Body of pancreas (tissue), 4 donors: ENCODE measurements at regions not wholly inside any gene's neighbourhood (a gene's known extent, or its start where the extent isn't known, plus 50 kb on each side); places are given as distances from the start of the nearest gene placed in this dataset.

Source experiments
- ATAC-seq: fragments of 150-250 bp; one replicate; pipeline ENCODE4 v1.9.1; 2016
- DNase-seq, 4 donors: peaks; one replicate each; pipeline ENCODE4 v3.0.0-alpha.2; 2019
- H3K27ac ChIP-seq, 4 donors: fragments of 200-600 bp; sonication (generic); 1 replicate in 3 of 4; 2 replicates in 1 of 4; pipeline versions ENCODE4 v1.5.1 to v1.6.1; 2016 to 2019; ENCODE audit warnings: mild to moderate bottlenecking in 1 of 4, mixed read lengths in 1 of 4, moderate library complexity in 1 of 4
- H3K27me3 ChIP-seq, 2 donors: fragments of 200-600 bp; sonication (generic); one replicate each; pipeline ENCODE4 v1.6.0; 2016; ENCODE audit warnings: mild to moderate bottlenecking in 1 of 2
- H3K36me3 ChIP-seq, 2 donors: fragments of 200-600 bp; sonication (generic); replicated peaks in 1 of 2; 2 replicates each; pipeline ENCODE4 v1.5.1; 2016; ENCODE audit warnings: low read depth in 2 of 2; ENCODE audit not compliant: insufficient read depth in 1 of 2
- H3K4me1 ChIP-seq: fragments of 200-600 bp; sonication (generic); one replicate; pipeline ENCODE4 v1.6.0; 2016
- H3K4me3 ChIP-seq, 2 donors: fragments of 200-600 bp; sonication (generic); 1 replicate in 1 of 2; 2 replicates in 1 of 2; pipeline ENCODE4 v1.5.1; 2016 to 2019
- H3K9me3 ChIP-seq, 3 donors: fragments of 200-600 bp; sonication (generic); 1 replicate in 2 of 3; 2 replicates in 1 of 3; pipeline ENCODE4 v1.5.1; 2016
- CTCF ChIP-seq, 7 experiments: fragments of 450-650 bp in 4 of 7; fragments of 200-600 bp in 3 of 7; sonication (generic) in 3 of 7; IDR thresholded peaks; one replicate each; pipeline ENCODE4 v1.5.1; 2016 to 2019; ENCODE audit warnings: antibody characterized with exemption in 7 of 7
- POLR2A ChIP-seq, 3 donors: fragments of 450-650 bp; IDR thresholded peaks; one replicate each; pipeline ENCODE4 v1.6.1; 2016; ENCODE audit warnings: antibody characterized with exemption in 3 of 3, mild to moderate bottlenecking in 2 of 3
- WGBS, 2 donors: methylation state at CpG; one replicate each; pipeline ENCODE4 v1.1.5; 2017; 5-methylcytosine and 5-hydroxymethylcytosine counted together
- intact Hi-C: fragments of 100-400 bp; cut with DNase I; formaldehyde crosslinking; loops from one replicate; pipeline ENCODE4 v1.15.1; 2023

- Histone ChIP-seq H3K9me3 (no peaks in the 10 kb centered on the region), H3K27me3 (no peaks in the 10 kb centered on the region), H3K4me1 (no peaks in the 10 kb centered on the region), H3K27ac (no peak overlapping the region), H3K4me3 (no peak overlapping the region), H3K36me3 (no peaks in the 10 kb centered on the region)
- no peak for DNase-seq
- intact Hi-C loops, result no loop called here
- TF ChIP-seq CTCF (IDR thresholded peaks at IDR 0.05) (no peak), POLR2A (IDR thresholded peaks at IDR 0.05) (no peak)
- ATAC-seq, result no peak
- 78 to 83% methylated on average over 4 of the region's 4 CpGs for WGBS, 2 donors
Measured at GRCh38 chr5:33235304-33235703, 205.5 kb upstream of the TARS1 start.

GRCh38 chr5:33235824-33236223, 204.9 kb upstream of the TARS1 start:
- H3K4me3 ChIP-seq, result no peak overlapping the region
- no peaks in the 10 kb centered on the region for H3K36me3 ChIP-seq
- no peaks in the 10 kb centered on the region for H3K4me1 ChIP-seq
- DNase-seq, result no peak
- no peaks in the 10 kb centered on the region for H3K27me3 ChIP-seq
- no peaks in the 10 kb centered on the region for H3K9me3 ChIP-seq
- 67 to 75% methylated on average over 4 of the region's 4 CpGs for WGBS, 2 donors
- TF ChIP-seq POLR2A (IDR thresholded peaks at IDR 0.05), result no peak
- no peak for TF ChIP-seq CTCF (IDR thresholded peaks at IDR 0.05)
- intact Hi-C loops, result no loop called here
- H3K27ac ChIP-seq, result no peak overlapping the region
- ATAC-seq, result no peak

GRCh38 chr5:33237471-33237870, 203.3 kb upstream of the TARS1 start:
- no peak for TF ChIP-seq CTCF (IDR thresholded peaks at IDR 0.05)
- TF ChIP-seq POLR2A (IDR thresholded peaks at IDR 0.05), result no peak
- ATAC-seq (no peak), DNase-seq (no peak)
- H3K36me3 ChIP-seq, result no peaks in the 10 kb centered on the region
- H3K27me3 ChIP-seq, result no peaks in the 10 kb centered on the region
- H3K9me3 ChIP-seq, result no peaks in the 10 kb centered on the region
- H3K4me3 ChIP-seq, result no peak overlapping the region
- no peaks in the 10 kb centered on the region for H3K4me1 ChIP-seq
- H3K27ac ChIP-seq, result no peak overlapping the region
- intact Hi-C loops, result no loop called here

GRCh38 chr5:33238826-33239695, 201.7 kb upstream of the TARS1 start:
- intact Hi-C loops, result no loop called here
- H3K4me3 ChIP-seq, result no peak overlapping the region
- WGBS, 2 donors, result 22 to 36% methylated on average over 3 of the region's 3 CpGs

More at GRCh38 chr5:33238826-33239695, 201.7 kb upstream of the TARS1 start:
- Histone ChIP-seq H3K36me3 (no peaks in the 10 kb centered on the region), H3K27me3 (no peaks in the 10 kb centered on the region), H3K27ac (no peak overlapping the region), H3K4me1 (no peaks in the 10 kb centered on the region), H3K9me3 (no peaks in the 10 kb centered on the region)
- DNase-seq (no peak), ATAC-seq (no peak)
- no peak for TF ChIP-seq CTCF (IDR thresholded peaks at IDR 0.05)
- TF ChIP-seq POLR2A (IDR thresholded peaks at IDR 0.05), result no peak
